ENCODE measurements at regions not wholly inside any gene's neighbourhood (a gene's known extent, or its start where the extent isn't known, plus 50 kb on each side); places are given as distances from the start of the nearest gene placed in this dataset.
"Not testable (repeated sequence)": the region's sequence is repeated elsewhere in the genome, so short reads cannot be mapped to it uniquely, and the experiment has no call there.

- no peak for DNase-seq
Observed at GRCh38 chr13:48810013-48810412, 156.3 kb downstream of the CYSLTR2 start.

- no peak for DNase-seq
Observed at GRCh38 chr13:48813518-48813917, 159.8 kb downstream of the CYSLTR2 start.

- no peak for DNase-seq
Observed at GRCh38 chr13:48816700-48817099, 159.0 kb upstream of the FNDC3A start.

- no peak for DNase-seq
Observed at GRCh38 chr13:48817166-48817802, 158.4 kb upstream of the FNDC3A start.

GRCh38 chr13:48818495-48819356 is 157.0 kb upstream of the FNDC3A start:
- DNase-seq = no peak

GRCh38 chr13:48819376-48819775 is 156.3 kb upstream of the FNDC3A start:
- no peak for DNase-seq

GRCh38 chr13:48819899-48820298 is 155.8 kb upstream of the FNDC3A start:
- no peak for DNase-seq

GRCh38 chr13:48823526-48823925 is 152.2 kb upstream of the FNDC3A start:
- not testable (repeated sequence) for DNase-seq

- DNase-seq = no peak
Observed at GRCh38 chr13:48826039-48826438, 149.7 kb upstream of the FNDC3A start.

GRCh38 chr13:48826922-48827454 is 148.7 kb upstream of the FNDC3A start:
- not testable (repeated sequence) for DNase-seq

- no peak for DNase-seq
Observed at GRCh38 chr13:48827709-48828108, 148.0 kb upstream of the FNDC3A start.

- DNase-seq = no peak
Observed at GRCh38 chr13:48828962-48829411, 146.7 kb upstream of the FNDC3A start.

- DNase-seq = no peak
Observed at GRCh38 chr13:48829536-48829935, 146.2 kb upstream of the FNDC3A start.

GRCh38 chr13:48831248-48831647 is 144.5 kb upstream of the FNDC3A start:
- no peak for DNase-seq

- no peak for DNase-seq
Observed at GRCh38 chr13:48833412-48833811, 142.3 kb upstream of the FNDC3A start.

GRCh38 chr13:48835326-48835725 is 140.4 kb upstream of the FNDC3A start:
- not testable (repeated sequence) for DNase-seq

GRCh38 chr13:48838193-48838973 is 137.3 kb upstream of the FNDC3A start:
- DNase-seq = no peak

- DNase-seq = no peak
Observed at GRCh38 chr13:48839171-48839570, 136.5 kb upstream of the FNDC3A start.

GRCh38 chr13:48840366-48840765 is 135.3 kb upstream of the FNDC3A start:
- no peak for DNase-seq

- no peak for DNase-seq
Observed at GRCh38 chr13:48842316-48842715, 133.4 kb upstream of the FNDC3A start.

- DNase-seq = no peak
Observed at GRCh38 chr13:48843630-48844380, 131.9 kb upstream of the FNDC3A start.

- DNase-seq = no peak
Observed at GRCh38 chr13:48844676-48845075, 131.0 kb upstream of the FNDC3A start.
